Activated naive CD4-positive, alpha-beta T cell treated with anti-CD3 and anti-CD28 coated beads for 36 hours (primary cell): ENCODE measurements at regions not wholly inside any gene's neighbourhood (a gene's known extent, or its start where the extent isn't known, plus 50 kb on each side); places are given as distances from the start of the nearest gene placed in this dataset.
A peak's percentile ranks its signal among the peaks of the same experiment; 100 is the strongest.
"Not testable (repeated sequence)": the region's sequence is repeated elsewhere in the genome, so short reads cannot be mapped to it uniquely, and the experiment has no call there.

ENCODE experiments used
- CTCF ChIA-PET: fragments of 350-600 bp; sonication (Branson Sonifier 250); formaldehyde crosslinking; loops from one replicate; lab custom pipeline; 2021; ENCODE audit warnings: antibody characterized with exemption; lab: Charles Lee
- DNase-seq: peaks from one replicate; pipeline ENCODE4 v3.0.0-alpha.2; 2020
- H3K27ac Mint-ChIP-seq: one replicate; pipeline ENCODE4 v1.8.0; 2021; ENCODE audit warnings: mild to moderate bottlenecking, mixed read lengths
- H3K27me3 Mint-ChIP-seq: one replicate; pipeline ENCODE4 v1.8.0; 2021; ENCODE audit warnings: low read depth, mixed read lengths
- H3K36me3 Mint-ChIP-seq: one replicate; pipeline ENCODE4 v1.8.0; 2021; ENCODE audit warnings: low read depth, mixed read lengths
- H3K4me1 Mint-ChIP-seq: one replicate; pipeline ENCODE4 v1.8.0; 2021; ENCODE audit warnings: low read depth, mixed read lengths
- H3K4me3 Mint-ChIP-seq: one replicate; pipeline ENCODE4 v1.8.0; 2021; ENCODE audit warnings: mild to moderate bottlenecking, moderate library complexity, mixed read lengths
- H3K9me3 Mint-ChIP-seq: one replicate; pipeline ENCODE4 v1.8.0; 2021; ENCODE audit warnings: mixed read lengths
- intact Hi-C: fragments of 100-400 bp; cut with micrococcal nuclease; formaldehyde crosslinking; loops from one replicate; pipeline ENCODE4 v1.15.1; 2023

DNA sequence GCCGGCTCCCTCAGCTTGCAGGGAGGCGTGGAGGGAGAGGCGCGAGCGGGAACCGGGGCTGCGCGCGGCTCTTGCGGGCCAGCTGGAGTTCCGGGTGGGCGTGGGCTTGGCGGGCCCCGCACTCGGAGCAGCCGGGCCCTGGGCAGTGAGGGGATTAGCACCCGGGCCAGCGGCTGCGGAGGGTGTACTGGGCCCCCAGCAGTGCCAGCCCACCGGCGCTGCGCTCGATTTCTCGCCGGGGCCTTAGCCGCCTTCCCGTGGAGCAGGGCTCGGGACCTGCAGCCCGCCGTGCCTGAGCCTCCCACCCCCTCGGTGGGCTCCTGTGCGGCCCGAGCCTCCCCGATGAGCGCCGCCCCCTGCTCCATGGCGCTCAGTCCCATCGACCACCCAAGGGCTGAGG is 588.9 kb upstream of the SLC35B3 start:
- H3K4me3 Mint-ChIP-seq, intact Hi-C loops, H3K4me1 Mint-ChIP-seq, H3K27ac Mint-ChIP-seq, H3K9me3 Mint-ChIP-seq, H3K36me3 Mint-ChIP-seq, CTCF ChIA-PET, H3K27me3 Mint-ChIP-seq, DNase-seq: not testable (repeated sequence)

DNA sequence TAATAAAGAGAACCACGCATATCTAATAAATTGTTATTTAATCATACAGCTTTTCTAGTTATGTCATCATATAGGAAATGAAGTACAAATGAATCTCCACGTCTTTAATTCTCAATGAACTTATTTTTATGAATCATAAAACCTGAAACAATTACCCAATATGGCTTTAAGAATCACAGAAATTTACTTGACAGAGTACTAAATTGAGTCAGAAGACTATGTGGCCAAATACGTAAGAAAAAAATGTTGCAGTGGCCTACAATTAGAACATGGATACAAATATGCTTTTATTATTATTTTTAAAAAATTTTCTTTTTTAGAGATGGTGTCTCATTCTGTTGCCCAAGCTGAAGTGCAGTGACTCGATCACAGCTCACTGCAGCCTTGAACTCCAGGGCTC is 584.7 kb upstream of the SLC35B3 start:
- intact Hi-C loops: loop anchor here (1.0 kb wide), 1 partner anchor 35 kb away; no protein-coding TSS in a partner anchor
- H3K4me3 Mint-ChIP-seq: no peak overlapping the region
- H3K27me3 Mint-ChIP-seq: no peaks in the 10 kb centered on the region
- no peak for DNase-seq
- CTCF ChIA-PET: no interaction called here
- no peaks in the 10 kb centered on the region for H3K9me3 Mint-ChIP-seq
- no peaks in the 10 kb centered on the region for H3K36me3 Mint-ChIP-seq
- H3K27ac Mint-ChIP-seq: no peak overlapping the region
- H3K4me1 Mint-ChIP-seq: no peaks in the 10 kb centered on the region

GRCh38 chr6:9009931-9010330 is 574.6 kb upstream of the SLC35B3 start:
- CTCF ChIA-PET: no interaction called here
- DNase-seq: no peak
- H3K27ac Mint-ChIP-seq: no peak overlapping the region

GRCh38 chr6:9007027-9007426 is 571.7 kb upstream of the SLC35B3 start:
- no peaks in the 10 kb centered on the region for H3K9me3 Mint-ChIP-seq
- DNase-seq: no peak
- H3K27ac Mint-ChIP-seq: no peak overlapping the region
- peaks cover 10% of the 10 kb centered on the region for H3K27me3 Mint-ChIP-seq
- H3K36me3 Mint-ChIP-seq: no peaks in the 10 kb centered on the region
- CTCF ChIA-PET: no interaction called here
- H3K4me3 Mint-ChIP-seq: no peak overlapping the region
- no peaks in the 10 kb centered on the region for H3K4me1 Mint-ChIP-seq
- intact Hi-C loops: no loop called here

More at GRCh38 chr6:9009931-9010330, 574.6 kb upstream of the SLC35B3 start:
- Mint-ChIP-seq H3K27me3 (peaks cover 10% of the 10 kb centered on the region), H3K36me3 (no peaks in the 10 kb centered on the region), H3K4me3 (no peak overlapping the region), H3K4me1 (no peaks in the 10 kb centered on the region), H3K9me3 (peaks cover 3% of the 10 kb centered on the region)
- intact Hi-C loops: no loop called here

DNA sequence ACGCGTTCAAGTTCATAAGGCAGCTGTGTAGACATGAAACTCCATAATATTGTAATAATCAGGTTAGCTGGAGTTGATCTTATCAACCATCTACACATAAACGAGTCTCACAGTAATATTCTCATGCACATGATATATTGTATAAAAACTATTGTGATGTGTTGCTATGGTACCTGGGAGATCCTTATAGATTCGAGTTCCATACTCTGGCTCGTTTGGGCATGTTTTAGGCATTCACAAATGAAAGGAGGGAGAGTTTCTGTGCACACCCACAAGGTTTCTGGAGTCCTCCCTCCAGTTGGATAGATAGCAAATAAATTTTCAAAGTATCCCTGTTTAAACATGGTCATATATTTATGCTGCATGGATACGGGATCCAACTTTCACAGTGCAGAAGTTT is 567.5 kb upstream of the SLC35B3 start:
- Mint-ChIP-seq H3K27ac (no peak overlapping the region), H3K9me3 (no peaks in the 10 kb centered on the region), H3K4me3 (no peak overlapping the region), H3K27me3 (peaks cover 10% of the 10 kb centered on the region), H3K36me3 (no peaks in the 10 kb centered on the region), H3K4me1 (no peaks in the 10 kb centered on the region)
- no peak for DNase-seq
- CTCF ChIA-PET: no interaction called here
- intact Hi-C loops: no loop called here

- no peak for DNase-seq
- intact Hi-C loops: no loop called here
- Mint-ChIP-seq H3K4me3 (no peak overlapping the region), H3K27ac (no peak overlapping the region), H3K36me3 (no peaks in the 10 kb centered on the region), H3K9me3 (no peaks in the 10 kb centered on the region), H3K27me3 (peaks cover 14% of the 10 kb centered on the region), H3K4me1 (no peaks in the 10 kb centered on the region)
- CTCF ChIA-PET: no interaction called here
Measured at GRCh38 chr6:8995156-8995555, 559.8 kb upstream of the SLC35B3 start.

- DNase-seq: no peak
- intact Hi-C loops: no loop called here
- Mint-ChIP-seq H3K4me1 (no peaks in the 10 kb centered on the region), H3K27me3 (peaks cover 14% of the 10 kb centered on the region), H3K36me3 (no peaks in the 10 kb centered on the region), H3K4me3 (no peak overlapping the region), H3K9me3 (no peaks in the 10 kb centered on the region), H3K27ac (no peak overlapping the region)
- CTCF ChIA-PET: interaction anchor here (0.8 kb wide), 1 partner anchor 11 kb away, joined by 4 read pairs; no protein-coding TSS in a partner anchor
Measured at GRCh38 chr6:8993111-8993510, 557.8 kb upstream of the SLC35B3 start.

DNA sequence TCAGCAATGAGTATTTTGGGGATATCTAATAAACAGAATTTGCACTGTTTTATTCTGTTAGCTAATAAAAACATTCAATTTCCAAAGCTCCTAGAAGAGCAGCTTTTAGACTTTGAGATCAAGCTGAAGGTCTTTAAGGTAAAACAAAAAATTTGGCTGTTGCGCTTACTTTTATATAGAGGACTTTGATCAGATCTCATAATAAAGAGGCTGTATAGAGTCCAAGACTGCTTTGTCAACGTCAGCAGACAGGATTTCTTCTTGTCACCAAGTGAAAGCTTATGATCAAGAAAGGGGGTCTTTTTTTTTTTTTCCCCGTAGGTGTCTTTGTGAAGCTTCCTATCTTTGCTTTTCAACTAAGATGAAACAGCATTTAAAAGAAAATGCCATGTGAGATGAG is 556.5 kb upstream of the SLC35B3 start:
- CTCF ChIA-PET: interaction anchor here (0.6 to 1.2 kb wide), 2 partner anchors 9 to 934 kb away, joined by 3 read pairs; no protein-coding TSS in a partner anchor
- Mint-ChIP-seq H3K27me3 (peaks cover 20% of the 10 kb centered on the region), H3K4me3 (no peak overlapping the region), H3K9me3 (no peaks in the 10 kb centered on the region), H3K27ac (no peak overlapping the region), H3K4me1 (no peaks in the 10 kb centered on the region), H3K36me3 (no peaks in the 10 kb centered on the region)
- intact Hi-C loops: no loop called here
- DNase-seq: no peak

- Mint-ChIP-seq H3K27ac (no peak overlapping the region), H3K27me3 (peaks cover 29% of the 10 kb centered on the region), H3K9me3 (no peaks in the 10 kb centered on the region), H3K4me3 (no peak overlapping the region), H3K36me3 (no peaks in the 10 kb centered on the region), H3K4me1 (no peaks in the 10 kb centered on the region)
- CTCF ChIA-PET: no interaction called here
- no peak for DNase-seq
- intact Hi-C loops: no loop called here
Measured at GRCh38 chr6:8990075-8990474, 554.7 kb upstream of the SLC35B3 start.

- DNase-seq: peak; percentile 69
- CTCF ChIA-PET: interaction anchor here (0.7 to 3.4 kb wide), 6 partner anchors 10 to 1451 kb away, joined by 3 to 13 read pairs (median 3); no protein-coding TSS in a partner anchor
- intact Hi-C loops: loop anchor here (1.0 kb wide), 2 partner anchors 430 to 1446 kb away; no protein-coding TSS in a partner anchor
- H3K27ac Mint-ChIP-seq: no peak overlapping the region
- no peaks in the 10 kb centered on the region for H3K9me3 Mint-ChIP-seq
- no peak overlapping the region for H3K4me3 Mint-ChIP-seq
- H3K4me1 Mint-ChIP-seq: peaks cover 2% of the 10 kb centered on the region
- H3K36me3 Mint-ChIP-seq: no peaks in the 10 kb centered on the region
- peaks cover 36% of the 10 kb centered on the region for H3K27me3 Mint-ChIP-seq
Measured at GRCh38 chr6:8983202-8983688, 547.9 kb upstream of the SLC35B3 start.

- peaks cover 2% of the 10 kb centered on the region for H3K4me1 Mint-ChIP-seq
- H3K9me3 Mint-ChIP-seq: no peaks in the 10 kb centered on the region
- no peak overlapping the region for H3K27ac Mint-ChIP-seq
- no peaks in the 10 kb centered on the region for H3K36me3 Mint-ChIP-seq
- intact Hi-C loops: loop anchor here (1.0 kb wide), 2 partner anchors 431 to 1447 kb away; no protein-coding TSS in a partner anchor
- peaks cover 33% of the 10 kb centered on the region for H3K27me3 Mint-ChIP-seq
- CTCF ChIA-PET: interaction anchor here (0.8 to 3.4 kb wide), 6 partner anchors 9 to 1447 kb away, joined by 3 to 13 read pairs (median 4); no protein-coding TSS in a partner anchor
- DNase-seq: no peak
- H3K4me3 Mint-ChIP-seq: no peak overlapping the region
Measured at GRCh38 chr6:8982668-8983067, 547.3 kb upstream of the SLC35B3 start.

- DNase-seq: no peak
- Mint-ChIP-seq H3K4me3 (no peak overlapping the region), H3K27ac (no peak overlapping the region), H3K4me1 (no peaks in the 10 kb centered on the region), H3K36me3 (no peaks in the 10 kb centered on the region), H3K9me3 (peaks cover 6% of the 10 kb centered on the region), H3K27me3 (peaks cover 8% of the 10 kb centered on the region)
- CTCF ChIA-PET: interaction anchor here (1.1 kb wide), 2 partner anchors 9 to 10 kb away, joined by 3 to 4 read pairs; no protein-coding TSS in a partner anchor
- intact Hi-C loops: no loop called here
Measured at GRCh38 chr6:8973395-8973794, 538.0 kb upstream of the SLC35B3 start.

DNA sequence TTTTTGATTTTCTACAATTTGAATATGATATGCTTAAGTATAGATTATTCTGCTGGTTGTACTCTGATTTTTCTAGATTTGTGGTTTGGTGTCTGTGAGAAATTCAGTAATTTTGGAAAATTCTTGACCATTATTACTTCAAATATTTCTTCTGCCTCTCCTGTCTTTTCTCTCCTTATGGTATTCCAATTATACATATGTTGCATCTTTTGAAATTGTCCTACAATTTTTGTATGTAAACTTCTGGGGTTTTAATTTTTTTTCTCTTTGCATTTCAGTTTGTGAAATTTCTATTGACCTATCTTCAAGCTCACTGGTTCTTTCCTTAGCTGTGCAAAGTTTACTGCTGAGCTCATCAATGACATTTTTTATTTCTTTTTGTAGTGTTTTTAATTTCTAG is 534.4 kb upstream of the SLC35B3 start:
- no peak for DNase-seq
- no peaks in the 10 kb centered on the region for H3K4me1 Mint-ChIP-seq
- H3K4me3 Mint-ChIP-seq: no peak overlapping the region
- peaks cover 5% of the 10 kb centered on the region for H3K27me3 Mint-ChIP-seq
- H3K9me3 Mint-ChIP-seq: peaks cover 6% of the 10 kb centered on the region
- intact Hi-C loops: no loop called here
- no peak overlapping the region for H3K27ac Mint-ChIP-seq
- H3K36me3 Mint-ChIP-seq: no peaks in the 10 kb centered on the region
- CTCF ChIA-PET: no interaction called here
